ENCODE measurements at regions not wholly inside any gene's neighbourhood (a gene's known extent, or its start where the extent isn't known, plus 50 kb on each side); places are given as distances from the start of the nearest gene placed in this dataset.

DNA sequence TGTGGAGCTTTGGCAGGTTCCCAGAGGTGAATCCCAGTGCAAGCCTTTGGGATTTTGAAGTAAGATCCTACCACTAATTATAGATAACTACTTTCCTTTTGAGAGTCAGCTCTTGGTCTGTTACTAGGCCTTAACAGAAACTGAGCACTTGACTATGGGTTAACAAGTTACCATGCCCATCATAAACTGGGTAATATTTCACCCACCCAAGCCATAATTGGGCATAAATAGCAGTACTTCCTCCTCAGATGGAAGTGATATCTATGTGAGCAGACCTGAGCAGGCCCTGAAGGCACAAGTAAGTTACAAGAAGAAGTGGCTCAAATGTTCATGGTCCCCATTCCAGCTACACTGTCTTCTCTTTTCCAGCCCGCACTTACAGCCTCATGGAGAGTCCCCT lies 475.9 kb downstream of the LRRIQ3 start:
- TF ChIP-seq ZFX (IDR thresholded peaks at IDR 0.05; ENCODE audit: borderline replicate concordance) = no peak
- TF ChIP-seq, protein P1, sequence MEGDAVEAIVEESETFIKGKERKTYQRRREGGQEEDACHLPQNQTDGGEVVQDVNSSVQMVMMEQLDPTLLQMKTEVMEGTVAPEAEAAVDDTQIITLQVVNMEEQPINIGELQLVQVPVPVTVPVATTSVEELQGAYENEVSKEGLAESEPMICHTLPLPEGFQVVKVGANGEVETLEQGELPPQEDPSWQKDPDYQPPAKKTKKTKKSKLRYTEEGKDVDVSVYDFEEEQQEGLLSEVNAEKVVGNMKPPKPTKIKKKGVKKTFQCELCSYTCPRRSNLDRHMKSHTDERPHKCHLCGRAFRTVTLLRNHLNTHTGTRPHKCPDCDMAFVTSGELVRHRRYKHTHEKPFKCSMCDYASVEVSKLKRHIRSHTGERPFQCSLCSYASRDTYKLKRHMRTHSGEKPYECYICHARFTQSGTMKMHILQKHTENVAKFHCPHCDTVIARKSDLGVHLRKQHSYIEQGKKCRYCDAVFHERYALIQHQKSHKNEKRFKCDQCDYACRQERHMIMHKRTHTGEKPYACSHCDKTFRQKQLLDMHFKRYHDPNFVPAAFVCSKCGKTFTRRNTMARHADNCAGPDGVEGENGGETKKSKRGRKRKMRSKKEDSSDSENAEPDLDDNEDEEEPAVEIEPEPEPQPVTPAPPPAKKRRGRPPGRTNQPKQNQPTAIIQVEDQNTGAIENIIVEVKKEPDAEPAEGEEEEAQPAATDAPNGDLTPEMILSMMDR (IDR thresholded peaks at IDR 0.05) = no peak

Measured in 22Rv1 (cell line).